ENCODE measurements at regions not wholly inside any gene's neighbourhood (a gene's known extent, or its start where the extent isn't known, plus 50 kb on each side); places are given as distances from the start of the nearest gene placed in this dataset.

GRCh38 chr3:63192248-63192647 lies 85.9 kb upstream of the SYNPR start:
- H3K4me1 ChIP-seq (replicated peaks) = no peaks in the 10 kb centered on the region
- DNase-seq (ENCODE audit: low read depth in 1 of 2, low spot score in 2 of 2) = no peak
- H3K9me3 ChIP-seq (replicated peaks) = no peaks in the 10 kb centered on the region
- H3K4me3 ChIP-seq = no peak overlapping the region
- H3K36me3 ChIP-seq = no peaks in the 10 kb centered on the region
- H3K27me3 ChIP-seq (replicated peaks) = no peaks in the 10 kb centered on the region
- no peak overlapping the region for H3K27ac ChIP-seq

- DNase-seq (ENCODE audit: low read depth in 1 of 2, low spot score in 2 of 2) = peak in 1 of 2 experiments; percentile 1
- Histone ChIP-seq H3K36me3 (no peaks in the 10 kb centered on the region), H3K27me3 (replicated peaks) (no peaks in the 10 kb centered on the region), H3K9me3 (replicated peaks) (no peaks in the 10 kb centered on the region), H3K4me1 (replicated peaks) (no peaks in the 10 kb centered on the region), H3K4me3 (no peak overlapping the region), H3K27ac (no peak overlapping the region)
These were observed 84.5 kb upstream of the SYNPR start for GRCh38 chr3:63193647-63194046.

GRCh38 chr3:63199606-63200005 lies 78.5 kb upstream of the SYNPR start:
- Histone ChIP-seq H3K27me3 (replicated peaks) (no peaks in the 10 kb centered on the region), H3K9me3 (replicated peaks) (no peaks in the 10 kb centered on the region), H3K4me1 (replicated peaks) (no peaks in the 10 kb centered on the region), H3K4me3 (no peak overlapping the region), H3K27ac (no peak overlapping the region), H3K36me3 (no peaks in the 10 kb centered on the region)
- DNase-seq (ENCODE audit: low read depth in 1 of 2, low spot score in 2 of 2) = no peak

- DNase-seq (ENCODE audit: low read depth in 1 of 2, low spot score in 2 of 2) = no peak
- H3K36me3 ChIP-seq = no peaks in the 10 kb centered on the region
- no peak overlapping the region for H3K4me3 ChIP-seq
- no peak overlapping the region for H3K27ac ChIP-seq
- no peaks in the 10 kb centered on the region for H3K9me3 ChIP-seq (replicated peaks)
- no peaks in the 10 kb centered on the region for H3K27me3 ChIP-seq (replicated peaks)
- no peaks in the 10 kb centered on the region for H3K4me1 ChIP-seq (replicated peaks)
These were observed 75.6 kb upstream of the SYNPR start for GRCh38 chr3:63202529-63202928.

GRCh38 chr3:63207066-63207590 lies 71.0 kb upstream of the SYNPR start:
- Histone ChIP-seq H3K4me3 (no peak overlapping the region), H3K4me1 (replicated peaks) (no peaks in the 10 kb centered on the region), H3K27me3 (replicated peaks) (no peaks in the 10 kb centered on the region), H3K9me3 (replicated peaks) (no peaks in the 10 kb centered on the region), H3K36me3 (no peaks in the 10 kb centered on the region), H3K27ac (no peak overlapping the region)
- DNase-seq (ENCODE audit: low read depth in 1 of 2, low spot score in 2 of 2) = no peak

- DNase-seq (ENCODE audit: low read depth in 1 of 2, low spot score in 2 of 2) = no peak
- H3K4me1 ChIP-seq (replicated peaks) = no peaks in the 10 kb centered on the region
- H3K27ac ChIP-seq = no peak overlapping the region
- H3K27me3 ChIP-seq (replicated peaks) = no peaks in the 10 kb centered on the region
- no peaks in the 10 kb centered on the region for H3K9me3 ChIP-seq (replicated peaks)
- H3K36me3 ChIP-seq = no peaks in the 10 kb centered on the region
- H3K4me3 ChIP-seq = no peak overlapping the region
These were observed 50.0 kb upstream of the SYNPR start for GRCh38 chr3:63228087-63228486.
